CD4-positive, alpha-beta T cell (primary cell): ENCODE measurements at regions not wholly inside any gene's neighbourhood (a gene's known extent, or its start where the extent isn't known, plus 50 kb on each side); places are given as distances from the start of the nearest gene placed in this dataset.
A peak's percentile ranks its signal among the peaks of the same experiment; 100 is the strongest.

Source experiments
- ATAC-seq: fragments of 200-7000 bp; cut with Tn5 transposase; one replicate; pipeline ENCODE4 v1.10.0; 2022; ENCODE audit warnings: mild to moderate bottlenecking; ENCODE audit not compliant: poor library complexity
- CTCF ChIA-PET: fragments of 350-600 bp; sonication (Branson Sonifier 250); formaldehyde crosslinking; loops from one replicate; lab custom pipeline; 2021; ENCODE audit warnings: antibody characterized with exemption, inconsistent platforms; lab: Charles Lee
- POLR2A ChIA-PET: fragments of 350-600 bp; sonication (Branson Sonifier 250); formaldehyde crosslinking; loops from one replicate; lab custom pipeline; 2021; ENCODE audit warnings: antibody characterized with exemption, inconsistent platforms; lab: Charles Lee
- DNase-seq, 14 experiments: peaks; one replicate each; pipeline ENCODE4 v3.0.0-alpha.2; 2013 to 2020; ENCODE audit warnings: mixed read lengths in 2 of 14
- H3K27ac ChIP-seq, 2 donors: one replicate each; pipeline versions ENCODE4 v1.5.1 to v1.7.0; 2013; ENCODE audit warnings: low read length in 2 of 2, low read depth in 1 of 2, mild to moderate bottlenecking in 1 of 2
- H3K27me3 ChIP-seq, 2 experiments: 1 replicate in 1 of 2; 2 replicates in 1 of 2; pipeline versions ENCODE4 v1.6.1 to v1.7.0; 2013; ENCODE audit warnings: low read length in 2 of 2, control low read depth in 1 of 2, mild to moderate bottlenecking in 1 of 2, moderate library complexity in 1 of 2; ENCODE audit not compliant: insufficient read depth in 2 of 2, control insufficient read depth in 1 of 2
- H3K36me3 ChIP-seq: one replicate; pipeline ENCODE4 v1.6.1; 2013; ENCODE audit warnings: low read length, control low read depth; ENCODE audit not compliant: insufficient read depth
- H3K4me1 ChIP-seq: one replicate; pipeline ENCODE4 v1.6.1; 2013; ENCODE audit warnings: low read length, control low read depth; ENCODE audit not compliant: insufficient read depth
- H3K4me3 ChIP-seq: one replicate; pipeline ENCODE4 v1.5.1; 2013; ENCODE audit warnings: mild to moderate bottlenecking, low read length, moderate library complexity
- H3K9me3 ChIP-seq, 2 experiments: 1 replicate in 1 of 2; 2 replicates in 1 of 2; pipeline versions ENCODE4 v1.6.1 to v1.7.0; 2013; ENCODE audit warnings: low read length in 2 of 2, mild to moderate bottlenecking in 2 of 2, control low read depth in 1 of 2, moderate library complexity in 1 of 2; ENCODE audit not compliant: control insufficient read depth in 1 of 2, insufficient read depth in 1 of 2
- H3K27ac Mint-ChIP-seq: one replicate; pipeline ENCODE4 v1.8.0; 2020; ENCODE audit warnings: mixed read lengths
- H3K27me3 Mint-ChIP-seq: one replicate; pipeline ENCODE4 v1.8.0; 2021; ENCODE audit warnings: mixed read lengths
- H3K36me3 Mint-ChIP-seq: one replicate; pipeline ENCODE4 v1.8.0; 2021; ENCODE audit warnings: low read depth, mixed read lengths
- H3K4me1 Mint-ChIP-seq: one replicate; pipeline ENCODE4 v1.8.0; 2021; ENCODE audit warnings: low read depth, mixed read lengths
- H3K4me3 Mint-ChIP-seq: one replicate; pipeline ENCODE4 v1.8.0; 2020; ENCODE audit warnings: mild to moderate bottlenecking, mixed read lengths
- H3K9me3 Mint-ChIP-seq: one replicate; pipeline ENCODE4 v1.8.0; 2020; ENCODE audit warnings: mixed read lengths
- CTCF ChIP-seq: fragments of 200-600 bp; IDR thresholded peaks from one replicate; pipeline ENCODE4 v1.8.0; 2022; ENCODE audit warnings: antibody characterized with exemption, mild to moderate bottlenecking
- intact Hi-C, 2 experiments: fragments of 100-400 bp; cut with DNase I in 1 of 2; cut with micrococcal nuclease in 1 of 2; formaldehyde crosslinking; loops; one replicate each; pipeline versions ENCODE4 v1.15.1 to v1.9.0; 2023 to 2025; cut with DNase I, micrococcal nuclease

- Mint-ChIP-seq H3K27me3 (no peaks in the 10 kb centered on the region), H3K27ac (no peak overlapping the region), H3K9me3 (no peaks in the 10 kb centered on the region), H3K36me3 (no peaks in the 10 kb centered on the region), H3K4me1 (peaks cover 6% of the 10 kb centered on the region), H3K4me3 (peak overlapping the region; percentile 21)
- ChIA-PET CTCF (no interaction called here), POLR2A (no interaction called here)
- ATAC-seq = no peak
- intact Hi-C loops = no loop called here
- DNase-seq = no peak
- H3K27me3 ChIP-seq = no peaks in the 10 kb centered on the region
- no peak overlapping the region for H3K4me3 ChIP-seq
- H3K4me1 ChIP-seq = no peaks in the 10 kb centered on the region
- TF ChIP-seq CTCF = no peak
- H3K27ac ChIP-seq = no peak overlapping the region
- no peaks in the 10 kb centered on the region for H3K36me3 ChIP-seq
- peaks cover 0 to 4% of the 10 kb centered on the region in 2 experiments for H3K9me3 ChIP-seq
Measured at GRCh38 chr18:38369772-38370690, 804.4 kb upstream of the CELF4 start.

- Mint-ChIP-seq H3K4me1 (peaks cover 6% of the 10 kb centered on the region), H3K4me3 (no peak overlapping the region), H3K27ac (no peak overlapping the region), H3K27me3 (no peaks in the 10 kb centered on the region), H3K36me3 (no peaks in the 10 kb centered on the region), H3K9me3 (no peaks in the 10 kb centered on the region)
- POLR2A ChIA-PET = no interaction called here
- CTCF ChIA-PET = no interaction called here
- H3K36me3 ChIP-seq = no peaks in the 10 kb centered on the region
- H3K4me1 ChIP-seq = no peaks in the 10 kb centered on the region
- no peak overlapping the region for H3K27ac ChIP-seq
- no peak for ATAC-seq
- H3K27me3 ChIP-seq = no peaks in the 10 kb centered on the region
- intact Hi-C loops = no loop called here
- no peak overlapping the region for H3K4me3 ChIP-seq
- peaks cover 0 to 2% of the 10 kb centered on the region in 2 experiments for H3K9me3 ChIP-seq
- TF ChIP-seq CTCF = no peak
- no peak for DNase-seq
Measured at GRCh38 chr18:38368886-38369285, 803.3 kb upstream of the CELF4 start.

- no peak for ATAC-seq
- H3K27me3 ChIP-seq = no peaks in the 10 kb centered on the region
- H3K9me3 ChIP-seq = no peaks in the 10 kb centered on the region
- Mint-ChIP-seq H3K4me3 (no peak overlapping the region), H3K9me3 (no peaks in the 10 kb centered on the region), H3K27ac (no peak overlapping the region), H3K4me1 (peaks cover 6% of the 10 kb centered on the region), H3K27me3 (no peaks in the 10 kb centered on the region), H3K36me3 (no peaks in the 10 kb centered on the region)
- no peak for TF ChIP-seq CTCF
- ChIA-PET POLR2A (no interaction called here), CTCF (no interaction called here)
- H3K4me1 ChIP-seq = no peaks in the 10 kb centered on the region
- intact Hi-C loops = no loop called here
- H3K4me3 ChIP-seq = no peak overlapping the region
- DNase-seq = no peak
- H3K36me3 ChIP-seq = no peaks in the 10 kb centered on the region
- no peak overlapping the region for H3K27ac ChIP-seq
Measured at GRCh38 chr18:38368246-38368645, 802.6 kb upstream of the CELF4 start.
